GM21515 (cell line): ENCODE measurements at regions not wholly inside any gene's neighbourhood (a gene's known extent, or its start where the extent isn't known, plus 50 kb on each side); places are given as distances from the start of the nearest gene placed in this dataset.

Experiments used
- ATAC-seq: cut with Tn5 transposase; IDR thresholded peaks from one replicate; pipeline ENCODE4 v1.9.1; 2021; ENCODE audit not compliant: unreplicated experiment

DNA sequence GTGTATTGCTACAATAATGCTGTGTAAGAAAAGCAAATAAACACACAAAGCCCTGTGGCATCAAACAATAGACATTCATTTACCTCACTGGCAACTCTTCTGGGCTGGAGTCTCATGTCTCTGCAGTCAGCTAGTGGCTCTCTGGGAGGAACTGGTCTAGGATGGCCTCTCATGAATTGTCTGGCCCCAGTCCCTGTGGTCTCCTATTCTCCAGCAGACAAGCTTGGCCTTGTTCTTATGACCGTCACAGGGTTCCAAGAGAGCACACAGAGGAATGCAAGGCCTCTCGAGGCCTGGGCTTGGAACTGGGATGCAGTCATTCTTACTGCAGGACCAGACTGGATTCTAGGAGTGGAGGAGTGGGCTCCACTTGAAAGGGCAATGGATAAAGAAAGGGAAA lies 141.2 kb upstream of the NTM start:
- no peak for ATAC-seq

DNA sequence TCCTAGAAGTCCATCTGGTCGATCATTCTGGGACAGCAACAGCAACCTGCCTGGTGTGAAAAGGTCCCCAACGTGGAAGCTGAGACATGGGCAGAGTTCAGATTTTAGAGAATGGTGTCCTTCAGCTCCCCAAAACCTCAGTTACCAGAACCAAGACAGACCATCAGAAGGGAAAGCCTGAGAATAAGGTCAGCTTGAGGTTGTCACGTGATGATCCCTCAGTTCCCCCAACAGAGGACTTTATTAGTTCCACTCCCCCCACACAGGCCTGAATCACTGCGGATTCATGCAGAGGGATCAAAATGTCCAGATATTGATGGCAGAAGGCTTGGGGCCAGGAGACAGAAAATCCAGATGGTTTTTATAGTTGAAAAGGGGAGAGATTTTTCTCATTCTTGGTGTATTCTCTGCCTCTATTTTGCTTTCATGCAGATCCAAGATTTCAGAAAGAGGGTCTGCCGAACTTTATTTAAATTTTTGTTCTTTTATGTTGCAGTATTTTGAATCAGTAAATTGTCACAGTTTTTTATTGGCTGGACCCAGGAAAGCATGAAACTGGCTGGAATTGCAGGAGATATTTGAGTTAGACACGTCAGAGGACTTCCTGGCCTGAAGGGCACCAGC lies 139.0 kb upstream of the NTM start:
- ATAC-seq: no peak

DNA sequence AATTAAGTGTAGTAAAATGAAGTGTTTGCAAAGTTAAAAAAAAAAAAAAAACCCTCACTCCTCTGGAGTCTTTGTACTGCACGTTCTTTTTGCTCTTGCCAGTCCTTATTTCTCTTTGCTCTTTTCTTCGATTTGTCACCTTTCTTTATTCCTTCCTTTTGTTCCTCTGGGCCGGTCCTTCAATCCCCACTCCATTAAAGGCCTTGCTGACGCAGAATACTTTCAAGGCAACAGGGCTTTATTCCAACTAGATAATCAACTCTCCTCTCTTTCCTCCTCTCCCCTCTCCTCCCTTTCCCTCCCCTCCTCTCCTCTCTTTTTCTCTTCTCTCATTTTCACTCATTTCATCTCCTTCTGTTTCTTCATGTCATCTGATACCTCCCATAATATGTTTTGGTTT lies 138.2 kb upstream of the NTM start:
- no peak for ATAC-seq

DNA sequence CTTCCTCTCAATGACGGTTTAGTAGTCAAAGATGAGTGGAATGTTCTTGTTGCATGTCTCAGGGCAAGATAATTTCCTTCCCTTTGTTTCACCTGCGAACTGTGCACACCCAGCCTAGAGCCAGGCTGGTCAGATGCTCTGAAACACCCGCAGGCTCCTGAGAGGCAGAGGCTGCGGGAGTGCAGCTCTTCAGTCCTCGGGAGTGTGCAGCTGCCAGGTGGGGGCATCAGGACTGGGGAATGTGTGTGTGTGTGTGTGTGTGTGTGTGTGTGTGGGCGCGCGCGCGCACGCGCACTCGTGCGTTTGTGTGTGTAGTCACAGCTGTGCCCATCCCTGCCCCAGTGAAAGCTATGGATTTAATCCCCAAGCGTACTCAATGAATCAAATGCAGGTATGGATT lies 136.2 kb upstream of the NTM start:
- no peak for ATAC-seq

DNA sequence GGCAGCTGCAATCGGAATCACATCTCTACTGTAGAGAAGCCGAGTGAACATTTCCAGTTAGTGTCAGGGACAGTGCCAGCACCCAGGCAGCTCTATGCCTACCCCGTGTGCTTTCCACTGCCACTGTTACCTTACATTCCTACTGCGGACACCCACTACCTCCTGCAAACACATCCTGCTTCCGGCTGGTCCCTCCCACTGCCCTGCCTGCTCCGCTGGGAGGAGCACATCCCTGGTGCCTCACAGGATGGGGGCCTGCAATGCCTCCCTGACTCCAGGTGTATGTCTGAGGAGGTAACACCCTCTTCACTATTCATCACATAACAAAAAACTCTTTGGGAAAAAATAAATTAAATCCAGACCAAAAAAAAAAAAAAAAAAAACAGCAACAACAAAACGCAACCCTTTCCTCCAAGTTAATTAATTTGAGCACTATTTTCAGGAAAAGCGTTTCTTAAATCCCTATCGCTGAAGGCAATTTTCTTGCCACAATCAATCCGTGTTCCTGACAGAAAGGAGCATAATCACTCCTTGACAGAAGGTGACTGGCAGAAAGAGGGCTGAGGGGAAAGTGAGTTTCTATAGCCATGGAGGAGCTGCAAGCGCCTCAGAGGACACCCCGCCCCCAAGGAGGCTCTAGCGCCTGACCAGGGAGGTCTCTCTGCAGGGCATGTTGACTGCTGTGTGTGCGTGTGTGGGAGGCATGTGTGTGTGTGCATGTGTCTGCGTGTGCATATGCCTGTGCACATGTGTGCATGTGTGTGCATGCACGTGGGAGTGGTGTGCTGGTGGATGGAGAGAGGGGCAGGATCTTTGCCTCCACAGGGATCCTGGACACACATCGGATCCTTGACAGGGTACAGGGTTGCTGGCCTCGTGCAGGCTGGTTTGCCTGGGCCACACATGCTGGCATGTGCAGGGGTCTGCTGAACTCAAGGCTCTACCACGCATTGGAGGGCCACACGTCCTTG lies 134.8 kb upstream of the NTM start:
- ATAC-seq: no peak

DNA sequence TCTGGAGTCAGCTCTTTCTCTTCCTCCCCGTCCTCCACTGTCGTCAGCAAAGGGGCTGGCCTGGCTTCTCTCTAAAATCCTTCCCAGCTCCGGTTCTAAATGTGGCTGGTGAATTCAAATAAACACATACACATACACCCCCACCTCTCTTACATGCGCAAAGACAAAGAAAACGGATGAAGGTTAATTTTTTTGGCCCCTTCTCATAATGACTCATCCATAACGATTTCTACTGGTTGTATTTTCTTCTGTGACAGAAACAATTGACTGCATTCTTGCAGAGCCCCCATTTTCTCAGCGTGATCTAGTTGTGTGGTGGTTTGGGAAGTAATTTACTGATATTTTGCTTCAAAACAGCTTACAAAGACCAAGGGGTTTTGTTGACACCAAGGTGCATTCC lies 130.0 kb upstream of the NTM start:
- ATAC-seq: no peak

DNA sequence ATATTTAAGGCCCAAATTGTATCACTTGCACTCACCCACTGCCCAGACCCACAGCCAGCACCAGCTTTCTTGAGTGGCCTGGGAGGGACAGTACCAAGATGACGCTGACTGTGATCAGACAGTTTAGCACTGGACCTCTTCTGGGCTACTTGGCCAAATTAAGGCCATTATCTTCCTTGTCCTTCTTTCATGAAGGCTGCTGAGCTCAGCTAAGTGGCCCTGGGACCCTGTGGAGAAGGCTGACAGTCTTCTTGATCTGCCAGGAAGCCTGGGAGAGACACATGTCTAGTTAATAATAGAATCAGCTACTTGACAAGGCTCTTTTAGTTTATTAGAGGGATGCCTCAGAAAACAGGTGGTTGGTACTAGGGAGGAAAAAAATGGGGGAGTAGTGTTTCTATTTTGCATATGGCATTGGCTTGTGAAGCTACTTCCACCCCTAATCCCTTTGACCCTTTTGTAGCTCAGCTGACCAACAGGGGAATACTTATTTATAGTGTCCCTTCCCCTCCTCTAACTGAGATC lies 127.9 kb upstream of the NTM start:
- no peak for ATAC-seq

DNA sequence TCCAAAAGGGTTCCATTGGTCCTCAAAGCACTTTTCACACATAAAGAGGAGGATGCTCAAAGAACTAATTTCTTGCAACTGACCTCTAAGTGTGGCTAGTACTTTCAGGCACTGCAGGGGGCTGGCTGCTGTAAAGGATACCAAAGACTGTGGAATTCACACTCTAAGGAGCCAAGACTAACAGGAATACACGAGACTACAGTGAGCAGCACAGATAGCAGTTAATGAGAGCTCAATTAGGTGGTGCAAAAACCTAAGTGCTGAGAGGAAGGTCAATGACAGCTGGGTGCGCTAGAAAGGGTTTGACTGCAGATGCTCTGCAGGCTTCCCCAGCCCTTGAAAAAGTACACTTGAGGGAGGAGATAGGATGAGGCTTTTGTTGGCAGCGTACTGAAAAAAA lies 124.3 kb upstream of the NTM start:
- no peak for ATAC-seq

DNA sequence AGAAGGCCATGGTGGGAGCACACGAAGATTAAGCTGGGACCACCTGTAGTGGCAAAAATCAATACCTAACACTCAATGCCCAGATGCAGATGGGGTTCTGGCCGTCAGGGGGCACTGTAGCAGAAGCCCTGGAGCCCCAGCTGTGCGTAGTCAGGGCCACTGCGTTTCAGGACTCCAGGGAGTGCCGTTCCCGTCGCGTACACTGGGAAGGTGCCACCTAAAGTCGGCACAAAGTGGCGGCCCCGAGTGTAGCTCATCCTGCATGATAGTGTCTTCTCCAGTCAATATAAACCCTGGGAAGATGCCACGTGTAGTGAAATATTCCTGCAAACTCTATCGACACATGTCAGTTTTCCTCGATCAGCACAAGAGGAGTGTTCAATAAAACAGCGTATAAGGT lies 123.8 kb upstream of the NTM start:
- ATAC-seq: no peak

DNA sequence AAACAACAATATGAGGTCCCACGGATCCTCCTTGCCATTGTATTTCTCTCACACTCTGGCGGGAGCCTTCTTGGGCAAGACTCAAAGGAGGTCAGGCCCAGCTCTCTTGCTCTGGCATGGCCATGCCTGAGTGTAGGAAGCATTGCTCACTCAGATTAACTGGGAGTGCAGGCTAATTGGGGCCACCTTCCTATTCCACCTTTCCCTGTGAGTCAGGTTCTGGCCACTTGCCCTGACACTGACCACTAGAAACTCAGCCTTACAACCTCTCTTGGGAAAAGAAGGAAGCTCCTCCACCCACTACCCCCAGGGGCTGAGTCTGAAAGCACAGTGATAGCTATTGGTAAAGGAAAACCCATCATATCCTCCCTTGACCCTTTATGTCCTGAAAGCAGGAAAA lies 121.8 kb upstream of the NTM start:
- ATAC-seq: no peak

DNA sequence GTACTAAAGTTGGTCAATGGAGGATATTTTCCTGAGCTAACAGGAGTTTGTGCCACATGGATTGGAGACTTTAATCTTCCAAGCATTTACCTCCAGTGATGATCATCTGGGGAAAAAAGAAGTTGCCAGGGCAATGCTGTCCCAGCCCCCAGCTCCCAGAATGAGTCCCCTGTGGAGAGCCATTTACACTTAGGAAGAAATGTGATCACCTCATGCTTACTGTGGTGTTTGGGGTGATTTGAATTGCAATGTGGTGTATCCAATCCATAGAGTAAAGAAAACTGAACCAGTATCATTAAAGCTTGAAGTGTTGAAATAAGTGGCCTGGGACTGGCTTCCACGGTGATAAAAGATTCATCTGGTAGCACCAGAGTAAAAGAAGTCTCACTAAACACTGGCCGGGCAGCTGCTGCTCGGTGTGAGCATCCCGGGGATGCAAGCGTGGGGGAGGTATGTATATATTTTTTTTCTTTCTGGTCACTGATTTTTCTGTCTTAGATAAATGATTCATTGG lies 117.2 kb upstream of the NTM start:
- no peak for ATAC-seq

DNA sequence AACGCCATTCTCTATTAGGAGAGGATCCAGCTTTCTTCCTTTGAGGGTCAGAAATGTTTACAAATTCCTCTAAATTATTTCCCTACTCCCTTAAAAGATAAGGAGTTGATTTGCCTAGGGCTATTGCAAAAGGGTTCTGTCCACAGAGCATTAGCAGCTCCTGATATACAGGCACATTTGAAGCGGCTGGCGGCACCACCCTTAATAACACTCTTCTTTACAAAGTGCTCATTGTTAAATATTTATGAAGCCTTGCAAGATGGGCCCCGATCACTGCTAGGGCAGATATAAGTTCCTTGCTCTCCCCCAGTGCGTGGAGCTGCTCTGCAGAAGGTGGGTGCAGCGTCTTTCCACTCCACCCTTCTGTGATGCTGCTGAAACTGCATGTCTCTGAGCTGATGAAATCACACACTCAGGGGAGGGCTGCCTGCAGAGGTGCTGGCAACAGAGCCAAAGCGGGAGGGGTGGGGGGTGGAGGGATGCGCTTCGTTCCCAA lies 116.7 kb upstream of the NTM start:
- no peak for ATAC-seq

DNA sequence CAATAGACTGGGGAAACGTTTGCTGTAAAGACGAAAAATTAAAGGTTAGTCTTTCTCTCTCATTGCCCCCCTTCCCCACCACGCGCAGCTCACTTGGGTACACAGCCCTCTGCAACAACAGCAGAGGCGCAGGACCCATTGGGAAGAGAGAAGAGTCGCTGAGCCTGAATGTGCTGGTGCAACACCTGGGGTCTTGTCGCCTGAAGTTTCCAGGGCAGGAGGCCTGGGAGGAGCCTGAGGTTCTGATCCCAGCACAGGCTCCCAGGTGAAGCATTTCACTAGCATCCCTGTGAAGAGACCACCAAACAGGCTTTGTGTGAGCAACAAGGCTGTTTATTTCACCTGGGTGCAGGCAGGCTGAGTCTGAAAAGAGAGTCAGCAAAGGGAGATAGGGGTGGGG lies 116.2 kb upstream of the NTM start:
- no peak for ATAC-seq

DNA sequence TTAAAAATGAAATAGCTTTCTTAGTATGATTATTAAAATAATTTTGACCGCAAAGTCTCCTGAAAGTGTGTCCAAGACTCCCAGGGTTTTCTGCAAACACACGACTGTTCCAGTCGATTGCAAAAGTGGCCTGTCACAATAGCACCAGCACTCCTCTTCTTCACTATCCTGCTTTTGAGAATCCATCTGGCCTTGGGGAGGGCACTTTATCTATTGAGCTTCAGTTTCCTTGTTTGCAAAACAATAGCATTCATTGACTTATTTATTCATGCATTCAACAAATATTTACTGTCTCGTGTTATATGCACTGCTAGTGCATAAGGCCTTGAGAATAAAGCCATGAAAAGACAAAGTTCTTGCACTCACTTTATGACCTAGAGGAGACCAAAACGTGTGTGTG lies 96.2 kb upstream of the NTM start:
- no peak for ATAC-seq

DNA sequence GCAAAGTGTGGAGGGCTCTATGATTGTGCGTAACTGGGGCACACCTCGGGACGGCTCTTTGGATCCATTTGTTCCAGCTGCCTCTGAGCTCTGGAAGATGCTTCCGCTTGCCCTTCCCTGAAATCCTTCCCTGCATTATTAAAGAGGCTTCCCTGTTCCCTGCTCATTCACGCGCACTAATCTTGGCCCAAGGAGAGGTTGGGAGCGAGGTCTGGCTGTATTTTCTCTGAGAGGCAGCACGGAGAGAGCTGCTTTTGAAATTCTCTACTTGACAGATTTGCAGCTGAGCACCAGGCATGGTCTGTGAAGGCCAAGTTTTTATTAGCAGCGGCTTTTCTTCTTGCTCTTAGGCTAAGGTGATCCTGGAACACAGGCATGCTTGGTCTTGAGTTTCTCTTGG lies 94.8 kb upstream of the NTM start:
- ATAC-seq: no peak

DNA sequence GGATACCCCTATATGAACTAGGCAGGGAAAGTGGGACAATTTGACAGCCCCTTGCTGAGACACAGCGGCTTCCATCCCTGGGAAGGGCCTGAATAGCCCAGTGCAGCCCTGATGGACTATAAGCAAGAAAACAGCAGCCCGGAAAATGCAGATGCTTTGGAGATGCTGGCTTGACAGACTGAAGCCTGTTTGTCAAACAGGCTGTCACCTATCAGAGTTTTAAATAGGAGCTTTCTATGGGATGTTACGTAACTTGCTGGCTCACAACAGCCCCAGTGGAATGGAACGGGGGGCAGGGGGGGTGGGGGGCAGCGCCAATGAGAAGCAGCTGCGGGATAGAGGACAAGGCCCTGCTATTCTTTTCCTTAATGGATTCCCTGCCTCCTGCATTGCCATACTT lies 91.9 kb upstream of the NTM start:
- no peak for ATAC-seq

DNA sequence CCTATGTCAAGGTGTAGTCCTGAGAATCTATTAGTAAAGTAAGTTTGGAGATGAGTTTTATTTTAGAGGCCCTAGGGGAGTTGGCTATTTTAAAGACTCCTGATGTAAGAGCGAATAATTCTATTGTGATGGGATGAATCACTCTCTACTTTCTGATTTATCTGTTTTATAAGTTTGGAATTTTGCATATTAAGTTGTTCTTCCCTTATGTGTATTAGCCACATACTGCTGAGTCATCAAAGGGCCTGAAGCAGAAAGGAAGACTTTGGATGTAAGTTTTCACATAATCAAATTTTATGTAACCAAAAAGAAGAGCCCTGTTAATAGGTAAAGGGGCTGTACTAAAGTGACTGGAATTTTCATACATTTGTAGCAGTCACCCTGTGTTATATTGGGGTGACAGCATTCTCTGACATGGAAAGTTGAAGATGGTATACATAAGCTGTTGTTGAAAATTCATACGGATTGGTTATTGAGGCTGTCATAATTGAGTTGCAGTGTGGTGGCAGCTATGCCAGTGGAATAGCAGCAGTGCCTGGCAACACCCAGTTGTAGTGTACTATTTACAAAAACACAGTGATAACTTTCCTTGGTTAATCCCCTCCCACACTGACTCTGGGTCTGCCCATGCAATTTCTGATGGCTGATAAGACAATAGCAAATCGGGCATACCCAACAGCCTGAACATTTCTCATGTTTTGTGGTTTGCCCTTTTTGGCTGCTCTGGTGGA lies 90.6 kb upstream of the NTM start:
- ATAC-seq: no peak

DNA sequence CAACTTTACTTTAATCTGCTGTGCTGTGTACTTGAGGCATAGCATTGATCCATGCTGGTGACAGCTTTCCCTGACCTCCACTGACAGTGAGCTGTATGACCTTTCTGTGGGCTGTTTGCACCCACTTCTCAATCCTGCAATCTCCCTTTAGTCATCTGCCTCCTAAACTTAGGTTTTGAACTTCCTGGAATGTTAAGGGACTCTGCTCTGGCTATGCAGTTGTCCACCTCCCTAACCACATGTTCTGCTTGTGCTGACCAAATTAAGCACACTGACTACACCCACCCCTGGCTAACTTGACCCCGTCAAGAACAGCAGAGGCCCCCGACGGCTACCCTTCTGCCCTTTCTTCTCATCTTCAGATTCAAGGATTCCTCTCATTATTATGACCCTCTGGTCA lies 89.1 kb upstream of the NTM start:
- no peak for ATAC-seq

DNA sequence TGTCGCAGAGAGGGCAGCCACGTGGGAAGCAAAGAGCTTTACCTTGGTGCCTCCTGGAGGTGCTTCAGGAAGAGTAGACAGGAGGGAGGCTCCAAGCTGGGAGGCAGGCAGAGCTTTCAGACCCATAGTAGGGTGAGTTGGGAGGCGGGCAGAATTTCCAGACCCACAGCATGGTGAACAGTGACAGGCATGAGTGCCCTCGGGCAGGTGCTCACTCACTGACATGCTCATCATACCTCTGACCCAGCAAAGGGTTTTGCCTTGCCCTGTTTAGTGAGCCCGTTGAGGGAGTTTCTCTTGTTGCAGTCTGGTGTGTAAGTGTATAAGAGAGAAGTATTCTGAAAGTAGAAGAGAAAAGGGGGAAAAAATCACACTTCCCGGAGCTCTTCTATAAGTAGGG lies 86.4 kb upstream of the NTM start:
- no peak for ATAC-seq

DNA sequence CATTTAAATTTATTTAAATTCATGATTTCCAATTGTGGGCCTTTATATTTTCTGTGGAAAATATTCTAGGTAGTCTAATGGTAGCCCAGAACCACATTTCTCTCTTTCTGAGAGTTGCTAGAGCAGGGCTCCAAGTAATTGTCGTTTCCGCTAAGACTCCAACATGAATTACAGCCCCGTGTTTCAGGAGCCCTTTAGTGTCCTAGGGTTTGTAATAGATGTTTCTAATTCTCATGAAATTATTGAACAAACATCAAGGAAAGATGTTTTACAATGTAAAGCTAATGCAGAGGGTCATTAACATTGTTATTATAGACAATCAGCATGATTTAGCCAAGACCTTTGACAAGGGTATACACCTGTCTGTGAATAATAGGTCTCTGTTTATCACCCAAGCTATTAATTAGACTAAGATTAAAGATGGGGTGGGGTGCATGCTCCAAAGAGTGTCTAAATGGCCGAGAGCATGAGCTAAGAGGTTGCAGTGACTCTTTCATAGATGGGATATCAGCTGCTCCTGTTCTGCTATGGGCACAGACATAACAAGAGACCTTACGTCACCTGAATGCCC lies 81.8 kb upstream of the NTM start:
- no peak for ATAC-seq

DNA sequence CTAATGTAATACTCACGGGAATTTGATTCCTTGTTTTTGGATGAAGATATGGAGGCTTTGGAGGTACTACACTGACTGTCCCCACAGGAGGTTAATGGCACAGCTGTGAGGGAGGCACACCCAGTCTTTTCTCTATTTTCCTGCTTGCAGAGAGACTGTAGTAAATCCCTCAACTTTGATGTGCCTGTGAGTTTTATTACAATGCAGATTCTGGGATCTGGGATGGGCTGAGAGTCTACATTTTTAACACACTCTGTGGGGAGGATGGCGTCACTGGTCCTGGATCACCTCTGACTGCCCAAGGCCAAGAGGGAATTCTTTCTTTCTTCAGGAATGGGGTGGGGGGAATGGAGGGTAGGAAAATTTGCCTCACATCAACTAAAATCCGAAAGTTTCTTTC lies 80.2 kb upstream of the NTM start:
- no peak for ATAC-seq
